ENCODE measurements at regions not wholly inside any gene's neighbourhood (a gene's known extent, or its start where the extent isn't known, plus 50 kb on each side); places are given as distances from the start of the nearest gene placed in this dataset.

- Histone ChIP-seq H3K9ac (ENCODE audit: low read length) (no peak overlapping the region), H3K27me3 (ENCODE audit: control insufficient read depth, insufficient read depth, low read length) (peaks cover 7% of the 10 kb centered on the region), H3K4me3 (ENCODE audit: low read length) (no peak overlapping the region), H3K4me1 (ENCODE audit: control insufficient read depth, insufficient read depth, low read length) (no peaks in the 10 kb centered on the region), H3K36me3 (ENCODE audit: control insufficient read depth, insufficient read depth, low read length) (no peaks in the 10 kb centered on the region), H3K27ac (ENCODE audit: low read depth, low read length) (no peak overlapping the region)
Observed at GRCh38 chr12:132392389-132393244, 63.2 kb upstream of the GALNT9 start.

GRCh38 chr12:132391326-132392041, 62.1 kb upstream of the GALNT9 start:
- peaks cover 9% of the 10 kb centered on the region for H3K27me3 ChIP-seq (ENCODE audit: control insufficient read depth, insufficient read depth, low read length)
- H3K4me3 ChIP-seq (ENCODE audit: low read length), result no peak overlapping the region
- H3K27ac ChIP-seq (ENCODE audit: low read depth, low read length), result no peak overlapping the region
- no peaks in the 10 kb centered on the region for H3K4me1 ChIP-seq (ENCODE audit: control insufficient read depth, insufficient read depth, low read length)
- no peaks in the 10 kb centered on the region for H3K36me3 ChIP-seq (ENCODE audit: control insufficient read depth, insufficient read depth, low read length)
- no peak overlapping the region for H3K9ac ChIP-seq (ENCODE audit: low read length)

- H3K27me3 ChIP-seq (ENCODE audit: control insufficient read depth, insufficient read depth, low read length), result peaks cover 12% of the 10 kb centered on the region
- no peaks in the 10 kb centered on the region for H3K36me3 ChIP-seq (ENCODE audit: control insufficient read depth, insufficient read depth, low read length)
- H3K4me1 ChIP-seq (ENCODE audit: control insufficient read depth, insufficient read depth, low read length), result no peaks in the 10 kb centered on the region
- H3K9ac ChIP-seq (ENCODE audit: low read length), result no peak overlapping the region
- H3K27ac ChIP-seq (ENCODE audit: low read depth, low read length), result no peak overlapping the region
- no peak overlapping the region for H3K4me3 ChIP-seq (ENCODE audit: low read length)
Observed at GRCh38 chr12:132390287-132391076, 61.1 kb upstream of the GALNT9 start.

GRCh38 chr12:132389526-132390286, 60.3 kb upstream of the GALNT9 start:
- peaks cover 12% of the 10 kb centered on the region for H3K27me3 ChIP-seq (ENCODE audit: control insufficient read depth, insufficient read depth, low read length)

GRCh38 chr12:132389026-132389425, 59.6 kb upstream of the GALNT9 start:
- H3K36me3 ChIP-seq (ENCODE audit: control insufficient read depth, insufficient read depth, low read length), result no peaks in the 10 kb centered on the region
- H3K9ac ChIP-seq (ENCODE audit: low read length), result no peak overlapping the region
- H3K4me1 ChIP-seq (ENCODE audit: control insufficient read depth, insufficient read depth, low read length), result no peaks in the 10 kb centered on the region
- H3K27ac ChIP-seq (ENCODE audit: low read depth, low read length), result no peak overlapping the region
- H3K27me3 ChIP-seq (ENCODE audit: control insufficient read depth, insufficient read depth, low read length), result peaks cover 12% of the 10 kb centered on the region
- no peak overlapping the region for H3K4me3 ChIP-seq (ENCODE audit: low read length)

More at GRCh38 chr12:132389526-132390286, 60.3 kb upstream of the GALNT9 start:
- Histone ChIP-seq H3K36me3 (ENCODE audit: control insufficient read depth, insufficient read depth, low read length) (no peaks in the 10 kb centered on the region), H3K27ac (ENCODE audit: low read depth, low read length) (no peak overlapping the region), H3K4me1 (ENCODE audit: control insufficient read depth, insufficient read depth, low read length) (no peaks in the 10 kb centered on the region), H3K9ac (ENCODE audit: low read length) (no peak overlapping the region), H3K4me3 (ENCODE audit: low read length) (no peak overlapping the region)

- H3K4me3 ChIP-seq (ENCODE audit: low read length), result no peak overlapping the region
- no peaks in the 10 kb centered on the region for H3K36me3 ChIP-seq (ENCODE audit: control insufficient read depth, insufficient read depth, low read length)
- no peaks in the 10 kb centered on the region for H3K4me1 ChIP-seq (ENCODE audit: control insufficient read depth, insufficient read depth, low read length)
- no peak overlapping the region for H3K9ac ChIP-seq (ENCODE audit: low read length)
- no peak overlapping the region for H3K27ac ChIP-seq (ENCODE audit: low read depth, low read length)
- H3K27me3 ChIP-seq (ENCODE audit: control insufficient read depth, insufficient read depth, low read length), result peaks cover 12% of the 10 kb centered on the region
Observed at GRCh38 chr12:132388379-132389015, 59.1 kb upstream of the GALNT9 start.

- Histone ChIP-seq H3K27me3 (ENCODE audit: control insufficient read depth, insufficient read depth, low read length) (peaks cover 15% of the 10 kb centered on the region), H3K4me1 (ENCODE audit: control insufficient read depth, insufficient read depth, low read length) (no peaks in the 10 kb centered on the region), H3K27ac (ENCODE audit: low read depth, low read length) (no peak overlapping the region), H3K36me3 (ENCODE audit: control insufficient read depth, insufficient read depth, low read length) (no peaks in the 10 kb centered on the region), H3K9ac (ENCODE audit: low read length) (no peak overlapping the region), H3K4me3 (ENCODE audit: low read length) (no peak overlapping the region)
Observed at GRCh38 chr12:132386926-132387497, 57.6 kb upstream of the GALNT9 start.

GRCh38 chr12:132385923-132386751, 56.7 kb upstream of the GALNT9 start:
- no peak overlapping the region for H3K9ac ChIP-seq (ENCODE audit: low read length)
- H3K36me3 ChIP-seq (ENCODE audit: control insufficient read depth, insufficient read depth, low read length), result no peaks in the 10 kb centered on the region
- H3K27ac ChIP-seq (ENCODE audit: low read depth, low read length), result no peak overlapping the region
- H3K4me3 ChIP-seq (ENCODE audit: low read length), result no peak overlapping the region
- no peaks in the 10 kb centered on the region for H3K4me1 ChIP-seq (ENCODE audit: control insufficient read depth, insufficient read depth, low read length)
- peaks cover 15% of the 10 kb centered on the region for H3K27me3 ChIP-seq (ENCODE audit: control insufficient read depth, insufficient read depth, low read length)

GRCh38 chr12:132384916-132385774, 55.8 kb upstream of the GALNT9 start:
- H3K9ac ChIP-seq (ENCODE audit: low read length), result no peak overlapping the region
- peaks cover 12% of the 10 kb centered on the region for H3K27me3 ChIP-seq (ENCODE audit: control insufficient read depth, insufficient read depth, low read length)
- no peak overlapping the region for H3K4me3 ChIP-seq (ENCODE audit: low read length)
- no peaks in the 10 kb centered on the region for H3K4me1 ChIP-seq (ENCODE audit: control insufficient read depth, insufficient read depth, low read length)
- H3K27ac ChIP-seq (ENCODE audit: low read depth, low read length), result no peak overlapping the region
- H3K36me3 ChIP-seq (ENCODE audit: control insufficient read depth, insufficient read depth, low read length), result no peaks in the 10 kb centered on the region

- Histone ChIP-seq H3K9ac (ENCODE audit: low read length) (no peak overlapping the region), H3K27ac (ENCODE audit: low read depth, low read length) (no peak overlapping the region), H3K4me3 (ENCODE audit: low read length) (no peak overlapping the region), H3K4me1 (ENCODE audit: control insufficient read depth, insufficient read depth, low read length) (no peaks in the 10 kb centered on the region), H3K36me3 (ENCODE audit: control insufficient read depth, insufficient read depth, low read length) (no peaks in the 10 kb centered on the region), H3K27me3 (ENCODE audit: control insufficient read depth, insufficient read depth, low read length) (peaks cover 11% of the 10 kb centered on the region)
Observed at GRCh38 chr12:132380641-132381040, 51.3 kb upstream of the GALNT9 start.
